Ascending aorta (tissue), 2 donors: ENCODE measurements at regions not wholly inside any gene's neighbourhood (a gene's known extent, or its start where the extent isn't known, plus 50 kb on each side); places are given as distances from the start of the nearest gene placed in this dataset.

Experiments used
- DNase-seq, 2 donors: peaks; one replicate each; pipeline ENCODE4 v3.0.0-alpha.2; 2019; ENCODE audit warnings: low spot score in 2 of 2
- H3K27ac ChIP-seq, 2 donors: fragments of 200-600 bp; sonication (generic); one replicate each; pipeline ENCODE4 v1.5.1; 2016 to 2017; ENCODE audit warnings: mild to moderate bottlenecking in 1 of 2
- H3K27me3 ChIP-seq: fragments of 200-600 bp; sonication (generic); one replicate; pipeline ENCODE4 v1.5.1; 2017
- H3K36me3 ChIP-seq, 2 donors: fragments of 200-600 bp; sonication (generic); one replicate each; pipeline ENCODE4 v1.5.1; 2016
- H3K4me1 ChIP-seq, 2 donors: fragments of 200-600 bp; sonication (generic); one replicate each; pipeline ENCODE4 v1.5.1; 2016 to 2017; ENCODE audit warnings: mild to moderate bottlenecking in 1 of 2
- H3K4me3 ChIP-seq, 2 donors: fragments of 200-600 bp; sonication (generic); one replicate each; pipeline ENCODE4 v1.5.1; 2016 to 2017; ENCODE audit warnings: mild to moderate bottlenecking in 1 of 2
- H3K9me3 ChIP-seq, 2 donors: fragments of 200-600 bp; sonication (generic); one replicate each; pipeline ENCODE4 v1.5.1; 2016
- intact Hi-C: fragments of 100-400 bp; cut with DNase I; formaldehyde crosslinking; loops from one replicate; pipeline ENCODE4 v1.15.1; 2023
- TF ChIP-seq, protein P1 (sequence below), 3 experiments: fragments of 200-600 bp in 2 of 3; fragments of 450-650 bp in 1 of 3; sonication (generic) in 2 of 3; IDR thresholded peaks; one replicate each; pipeline ENCODE4 v1.5.1; 2016 to 2019; ENCODE audit warnings: antibody characterized with exemption in 3 of 3, mild to moderate bottlenecking in 1 of 3, moderate library complexity in 1 of 3

DNA sequence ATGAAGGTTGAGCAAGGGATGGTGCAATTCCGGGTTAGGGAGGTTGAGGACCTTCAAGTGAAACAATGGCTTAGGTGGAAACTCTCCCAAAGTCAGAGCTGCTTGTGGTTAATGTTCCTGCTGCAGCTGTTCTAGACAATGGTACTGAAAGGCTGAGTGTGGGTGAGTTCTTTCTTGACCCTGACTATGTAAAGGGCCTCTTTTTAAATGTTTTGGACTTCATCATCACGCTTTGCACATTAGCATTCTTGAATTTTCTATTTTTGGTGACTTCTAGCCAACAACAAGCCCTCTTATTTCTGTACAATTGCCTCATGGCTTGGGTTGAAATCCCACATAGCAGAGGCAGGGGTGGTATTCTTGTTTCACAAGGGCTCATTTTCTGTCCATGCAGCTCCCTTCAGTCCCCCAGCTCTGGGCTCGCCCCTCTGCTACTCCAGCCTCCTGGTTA lies 136.3 kb upstream of the ANKRD55 start:
- no peak overlapping the region for H3K4me3 ChIP-seq
- no peak overlapping the region for H3K27ac ChIP-seq
- H3K4me1 ChIP-seq = no peaks in the 10 kb centered on the region
- no peaks in the 10 kb centered on the region for H3K36me3 ChIP-seq
- no peak for DNase-seq
- no peaks in the 10 kb centered on the region for H3K27me3 ChIP-seq
- H3K9me3 ChIP-seq = no peaks in the 10 kb centered on the region
- intact Hi-C loops = no loop called here
- TF ChIP-seq, protein P1, sequence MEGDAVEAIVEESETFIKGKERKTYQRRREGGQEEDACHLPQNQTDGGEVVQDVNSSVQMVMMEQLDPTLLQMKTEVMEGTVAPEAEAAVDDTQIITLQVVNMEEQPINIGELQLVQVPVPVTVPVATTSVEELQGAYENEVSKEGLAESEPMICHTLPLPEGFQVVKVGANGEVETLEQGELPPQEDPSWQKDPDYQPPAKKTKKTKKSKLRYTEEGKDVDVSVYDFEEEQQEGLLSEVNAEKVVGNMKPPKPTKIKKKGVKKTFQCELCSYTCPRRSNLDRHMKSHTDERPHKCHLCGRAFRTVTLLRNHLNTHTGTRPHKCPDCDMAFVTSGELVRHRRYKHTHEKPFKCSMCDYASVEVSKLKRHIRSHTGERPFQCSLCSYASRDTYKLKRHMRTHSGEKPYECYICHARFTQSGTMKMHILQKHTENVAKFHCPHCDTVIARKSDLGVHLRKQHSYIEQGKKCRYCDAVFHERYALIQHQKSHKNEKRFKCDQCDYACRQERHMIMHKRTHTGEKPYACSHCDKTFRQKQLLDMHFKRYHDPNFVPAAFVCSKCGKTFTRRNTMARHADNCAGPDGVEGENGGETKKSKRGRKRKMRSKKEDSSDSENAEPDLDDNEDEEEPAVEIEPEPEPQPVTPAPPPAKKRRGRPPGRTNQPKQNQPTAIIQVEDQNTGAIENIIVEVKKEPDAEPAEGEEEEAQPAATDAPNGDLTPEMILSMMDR (IDR thresholded peaks at IDR 0.05) = no peak

DNA sequence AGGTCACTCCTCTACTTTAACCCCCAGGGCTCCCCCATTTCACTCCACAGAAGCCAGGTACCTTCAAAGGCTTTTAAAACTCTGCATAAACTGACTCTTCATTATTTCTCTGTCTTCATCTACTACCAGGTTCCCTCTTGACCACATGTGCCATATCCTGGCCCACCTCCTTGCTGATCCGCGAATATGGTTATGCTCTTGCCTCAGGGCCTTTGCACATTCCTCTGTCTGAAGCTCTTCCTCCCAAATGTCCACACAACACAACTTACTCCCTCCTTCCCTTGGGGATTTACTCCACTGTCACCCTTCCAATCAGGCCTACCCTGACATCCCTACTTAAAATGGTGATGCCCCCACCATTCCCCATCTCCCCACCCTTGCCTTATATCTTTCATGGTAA lies 134.6 kb upstream of the ANKRD55 start:
- Histone ChIP-seq H3K4me3 (no peak overlapping the region), H3K36me3 (no peaks in the 10 kb centered on the region), H3K27me3 (no peaks in the 10 kb centered on the region), H3K9me3 (no peaks in the 10 kb centered on the region), H3K27ac (no peak overlapping the region), H3K4me1 (no peaks in the 10 kb centered on the region)
- no peak for DNase-seq
- TF ChIP-seq, protein P1 (IDR thresholded peaks at IDR 0.05) = no peak
- intact Hi-C loops = no loop called here

DNA sequence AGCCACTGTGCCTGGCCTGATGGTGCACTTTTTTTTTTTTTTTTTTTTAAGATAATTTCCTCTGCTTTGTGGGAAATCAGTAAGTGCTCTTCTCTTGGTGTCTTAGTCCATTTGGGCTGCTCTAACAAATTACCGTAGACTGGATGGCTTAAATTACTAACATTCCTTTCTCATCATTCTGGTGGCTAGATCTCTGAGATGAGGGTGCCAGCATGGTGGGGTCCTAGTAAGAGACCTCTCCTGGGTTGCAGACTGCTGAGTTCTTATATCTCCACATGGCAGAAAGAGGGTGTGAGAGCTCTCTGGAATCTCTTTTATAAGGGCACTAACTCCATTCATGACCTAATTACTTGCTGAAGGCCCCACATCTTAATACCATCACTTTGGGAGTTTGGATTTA lies 133.9 kb upstream of the ANKRD55 start:
- no peak for DNase-seq
- TF ChIP-seq, protein P1 (IDR thresholded peaks at IDR 0.05) = no peak
- intact Hi-C loops = no loop called here
- Histone ChIP-seq H3K36me3 (no peaks in the 10 kb centered on the region), H3K4me3 (no peak overlapping the region), H3K27ac (no peak overlapping the region), H3K4me1 (no peaks in the 10 kb centered on the region), H3K9me3 (no peaks in the 10 kb centered on the region), H3K27me3 (no peaks in the 10 kb centered on the region)

DNA sequence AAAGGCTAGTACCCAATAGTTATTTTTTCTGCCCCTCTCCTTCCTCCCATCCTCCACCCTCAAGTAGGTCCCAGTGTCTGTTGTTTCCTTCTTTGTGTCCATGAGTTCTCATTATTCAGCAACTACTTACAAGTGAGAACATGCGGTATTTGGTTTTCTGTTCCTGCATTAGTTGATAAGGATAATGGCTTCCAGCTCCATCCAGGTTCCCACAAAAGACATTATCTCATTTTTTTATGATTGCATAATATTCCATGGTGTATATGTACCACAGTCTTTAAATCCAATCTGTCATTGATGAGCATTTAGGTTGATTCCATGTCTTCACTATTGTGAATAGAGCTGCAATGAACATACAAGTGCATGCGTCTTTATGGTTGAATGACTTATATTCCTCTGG lies 128.3 kb upstream of the ANKRD55 start:
- intact Hi-C loops = no loop called here
- Histone ChIP-seq H3K9me3 (no peaks in the 10 kb centered on the region), H3K4me1 (peaks cover 0 to 10% of the 10 kb centered on the region in 2 donors), H3K27me3 (no peaks in the 10 kb centered on the region), H3K36me3 (no peaks in the 10 kb centered on the region), H3K27ac (no peak overlapping the region), H3K4me3 (no peak overlapping the region)
- DNase-seq = no peak
- TF ChIP-seq, protein P1 (IDR thresholded peaks at IDR 0.05) = no peak

DNA sequence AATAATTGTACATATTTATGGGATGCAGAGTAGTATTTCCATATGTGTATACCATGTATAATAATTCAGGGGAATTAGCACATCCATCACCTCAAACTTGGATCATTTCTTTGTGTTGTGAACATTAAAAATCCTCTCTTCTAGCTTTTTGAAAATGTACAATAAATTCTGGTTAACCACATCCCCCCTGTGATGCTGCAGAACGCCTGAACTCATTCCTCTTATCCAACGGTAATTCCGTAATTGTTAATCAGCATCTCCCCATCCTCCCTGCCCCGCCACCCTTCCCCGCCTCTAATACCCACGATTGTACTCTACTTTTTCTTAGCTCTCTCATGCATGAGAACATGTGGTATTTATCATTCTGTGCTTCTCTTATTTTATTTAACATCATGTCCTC lies 127.7 kb upstream of the ANKRD55 start:
- Histone ChIP-seq H3K27me3 (no peaks in the 10 kb centered on the region), H3K4me1 (peaks cover 0 to 10% of the 10 kb centered on the region in 2 donors), H3K9me3 (no peaks in the 10 kb centered on the region), H3K36me3 (no peaks in the 10 kb centered on the region), H3K4me3 (no peak overlapping the region), H3K27ac (no peak overlapping the region)
- no peak for DNase-seq
- intact Hi-C loops = no loop called here
- TF ChIP-seq, protein P1 (IDR thresholded peaks at IDR 0.05) = no peak
